IgD-negative memory B cell (primary cell): ENCODE measurements at regions not wholly inside any gene's neighbourhood (a gene's known extent, or its start where the extent isn't known, plus 50 kb on each side); places are given as distances from the start of the nearest gene placed in this dataset.
A peak's percentile ranks its signal among the peaks of the same experiment; 100 is the strongest.

Experiments used
- H3K27ac Mint-ChIP-seq, 3 donors: one replicate each; pipeline ENCODE4 v1.8.0; 2020 to 2022; ENCODE audit warnings: mild to moderate bottlenecking in 3 of 3, mixed read lengths in 3 of 3, moderate library complexity in 1 of 3
- H3K27me3 Mint-ChIP-seq: one replicate; pipeline ENCODE4 v1.8.0; 2021; ENCODE audit warnings: mixed read lengths
- H3K36me3 Mint-ChIP-seq: one replicate; pipeline ENCODE4 v1.8.0; 2020; ENCODE audit warnings: mild to moderate bottlenecking, mixed read lengths
- H3K4me1 Mint-ChIP-seq, 3 donors: one replicate each; pipeline ENCODE4 v1.8.0; 2020 to 2022; ENCODE audit warnings: mixed read lengths in 3 of 3, mild to moderate bottlenecking in 1 of 3
- H3K4me3 Mint-ChIP-seq, 4 donors: one replicate each; pipeline ENCODE4 v1.8.0; 2020 to 2022; ENCODE audit warnings: mild to moderate bottlenecking in 4 of 4, mixed read lengths in 4 of 4, moderate library complexity in 3 of 4
- H3K9me3 Mint-ChIP-seq, 3 donors: one replicate each; pipeline ENCODE4 v1.8.0; 2020 to 2021; ENCODE audit warnings: mixed read lengths in 3 of 3, mild to moderate bottlenecking in 1 of 3

DNA sequence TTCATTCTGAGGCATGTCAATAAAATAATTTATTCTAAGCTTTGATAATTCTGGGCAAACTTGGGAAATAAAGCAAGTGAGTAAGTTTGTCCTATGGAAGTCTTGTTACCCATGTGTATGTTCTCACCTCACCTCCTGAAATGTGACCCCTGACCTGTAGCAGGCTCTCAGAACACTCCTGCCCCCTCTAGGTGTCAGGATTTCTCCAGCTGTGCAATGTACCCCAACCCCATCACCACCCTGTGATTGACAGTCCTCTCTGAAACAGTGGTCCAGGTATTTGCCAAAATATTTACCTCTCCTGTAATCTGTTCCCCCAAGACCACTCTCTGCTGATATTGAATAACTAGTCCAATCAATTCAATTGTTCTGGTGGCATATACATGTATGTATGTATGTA lies 122.6 kb upstream of the PTER start:
- H3K9me3 Mint-ChIP-seq, result peaks cover 0 to 10% (median 4%) of the 10 kb centered on the region in 3 donors

DNA sequence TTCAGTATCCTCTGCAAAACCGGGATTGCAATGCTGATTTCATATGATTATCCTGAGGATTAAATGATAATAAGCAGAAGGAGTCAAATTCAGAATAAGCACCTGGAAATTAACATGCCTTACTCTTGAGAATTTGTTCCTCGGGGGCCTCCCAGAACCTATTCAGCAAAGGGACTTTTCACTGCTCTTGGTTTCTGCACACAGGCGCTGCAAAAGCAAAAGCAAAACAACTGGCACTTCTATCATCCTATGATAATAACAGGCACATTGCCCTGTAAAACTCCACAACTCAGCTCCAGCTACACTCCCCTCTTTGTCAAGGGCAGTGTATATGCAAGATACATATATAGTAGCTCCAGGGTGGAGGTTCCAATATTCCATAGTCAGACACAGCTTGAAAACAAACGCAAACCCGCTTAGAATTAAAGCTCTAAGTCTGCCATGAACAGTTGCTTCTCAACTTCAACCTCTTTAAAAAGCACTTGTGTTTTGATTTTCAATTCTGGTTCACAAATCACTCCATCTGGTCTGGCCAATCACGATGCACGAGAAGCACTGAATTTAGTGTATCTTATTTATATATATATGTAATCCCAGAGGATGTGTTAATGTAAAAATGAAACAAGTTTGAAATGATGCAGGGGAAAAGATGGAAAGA lies 119.9 kb upstream of the PTER start:
- peaks cover 3% of the 10 kb centered on the region for H3K36me3 Mint-ChIP-seq
- no peak overlapping the region for H3K27ac Mint-ChIP-seq
- H3K9me3 Mint-ChIP-seq, result no peaks in the 10 kb centered on the region
- peaks cover 1% of the 10 kb centered on the region for H3K27me3 Mint-ChIP-seq
- peaks cover 0 to 1% (median 0%) of the 10 kb centered on the region in 3 donors for H3K4me1 Mint-ChIP-seq
- H3K4me3 Mint-ChIP-seq, result no peak overlapping the region

More for the DNA sequence above, 122.6 kb upstream of the PTER start:
- Mint-ChIP-seq H3K4me1 (no peaks in the 10 kb centered on the region), H3K4me3 (no peak overlapping the region), H3K36me3 (peaks cover 6% of the 10 kb centered on the region), H3K27me3 (peaks cover 1% of the 10 kb centered on the region), H3K27ac (no peak overlapping the region)

DNA sequence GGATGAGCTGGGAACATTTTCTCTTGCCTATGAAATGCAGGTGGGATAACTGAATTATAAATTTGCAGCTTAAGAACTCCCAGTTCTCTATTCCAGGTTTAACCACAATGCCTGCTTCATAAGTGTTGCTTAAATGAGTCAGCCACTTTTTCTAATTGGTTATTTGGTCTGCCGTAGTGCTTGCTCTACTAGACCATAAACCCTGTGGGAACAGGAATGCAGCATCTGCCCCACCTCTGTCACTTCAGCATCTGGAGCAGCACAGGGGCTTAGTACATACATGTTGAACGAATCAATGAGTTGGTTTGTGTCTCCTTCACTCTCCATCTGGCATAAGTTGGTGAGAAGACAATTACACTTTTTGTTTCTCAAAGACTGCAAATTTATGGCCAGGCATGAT lies 95.2 kb upstream of the PTER start:
- H3K36me3 Mint-ChIP-seq, result no peaks in the 10 kb centered on the region
- no peaks in the 10 kb centered on the region for H3K4me1 Mint-ChIP-seq
- H3K9me3 Mint-ChIP-seq, result peaks cover 0 to 6% (median 5%) of the 10 kb centered on the region in 3 donors
- peaks cover 4% of the 10 kb centered on the region for H3K27me3 Mint-ChIP-seq
- no peak overlapping the region for H3K27ac Mint-ChIP-seq
- no peak overlapping the region for H3K4me3 Mint-ChIP-seq

DNA sequence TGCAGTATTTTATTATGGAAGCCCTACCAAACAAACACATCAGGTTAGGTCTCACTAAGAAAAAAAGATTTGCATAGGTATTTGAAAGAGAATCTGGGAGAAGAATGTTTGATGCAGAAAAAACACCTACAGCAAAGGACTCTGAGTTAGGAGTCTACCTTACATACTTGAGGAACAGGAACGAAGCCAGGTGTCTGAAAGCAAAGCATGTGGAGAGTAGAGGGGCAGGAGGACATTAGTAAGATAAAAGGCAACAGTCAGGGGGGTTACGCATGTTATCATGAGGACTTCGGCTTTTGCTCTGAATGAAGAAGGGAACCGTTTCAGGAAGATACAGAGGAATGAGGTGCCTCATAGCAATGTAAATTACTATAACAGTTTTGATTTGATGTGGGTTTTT lies 87.9 kb upstream of the PTER start:
- no peak overlapping the region for H3K4me3 Mint-ChIP-seq
- H3K36me3 Mint-ChIP-seq, result no peaks in the 10 kb centered on the region
- peaks cover 5% of the 10 kb centered on the region for H3K27me3 Mint-ChIP-seq
- no peak overlapping the region for H3K27ac Mint-ChIP-seq
- no peaks in the 10 kb centered on the region for H3K4me1 Mint-ChIP-seq
- H3K9me3 Mint-ChIP-seq, result peaks cover 0 to 6% (median 0%) of the 10 kb centered on the region in 3 donors

DNA sequence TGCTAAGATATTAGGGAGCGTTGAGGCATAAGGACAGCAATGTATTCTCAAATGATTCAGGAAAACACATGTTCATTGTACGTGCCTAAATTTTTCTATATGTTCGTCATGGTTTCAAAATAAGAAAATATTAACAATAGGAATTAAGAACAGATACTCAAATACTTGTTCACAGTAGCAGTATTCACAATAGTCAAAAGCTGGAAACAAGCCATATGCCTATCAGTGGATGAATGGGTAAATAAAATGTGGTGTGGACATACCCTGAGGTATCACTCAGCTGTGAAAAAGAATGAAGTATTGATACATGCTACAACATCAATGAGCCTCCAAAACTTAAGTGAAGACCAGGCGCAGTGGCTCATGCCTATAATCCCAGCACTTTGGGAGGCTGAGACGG lies 84.7 kb upstream of the PTER start:
- Mint-ChIP-seq H3K9me3 (peaks cover 0 to 6% (median 1%) of the 10 kb centered on the region in 3 donors), H3K4me3 (no peak overlapping the region), H3K27ac (no peak overlapping the region), H3K4me1 (no peaks in the 10 kb centered on the region), H3K36me3 (peaks cover under 1% of the 10 kb centered on the region), H3K27me3 (peaks cover 5% of the 10 kb centered on the region)

DNA sequence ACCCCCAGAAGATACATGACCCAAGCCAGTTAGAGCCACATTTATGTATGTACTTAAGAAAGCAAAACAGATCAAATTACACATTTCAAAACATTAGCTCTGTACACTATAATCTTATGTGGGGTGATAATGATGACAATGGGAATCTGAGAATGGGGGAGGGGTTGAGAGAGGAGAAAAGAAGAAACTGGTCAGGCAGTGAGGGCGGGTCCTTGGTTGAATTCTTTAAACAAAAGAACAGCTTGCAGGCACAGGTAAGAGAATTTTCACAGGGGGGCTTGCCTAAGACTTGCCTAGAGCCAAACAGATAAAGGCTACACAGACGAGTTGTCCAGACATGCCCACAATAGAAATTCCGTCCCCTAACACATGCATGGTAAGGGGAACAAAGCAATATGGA lies 76.8 kb upstream of the PTER start:
- H3K27me3 Mint-ChIP-seq, result peaks cover 3% of the 10 kb centered on the region
- peaks cover 2% of the 10 kb centered on the region for H3K36me3 Mint-ChIP-seq
- H3K27ac Mint-ChIP-seq, result no peak overlapping the region
- H3K4me1 Mint-ChIP-seq, result no peaks in the 10 kb centered on the region
- H3K4me3 Mint-ChIP-seq, result no peak overlapping the region
- H3K9me3 Mint-ChIP-seq, result peaks cover 0 to 7% (median 2%) of the 10 kb centered on the region in 3 donors

DNA sequence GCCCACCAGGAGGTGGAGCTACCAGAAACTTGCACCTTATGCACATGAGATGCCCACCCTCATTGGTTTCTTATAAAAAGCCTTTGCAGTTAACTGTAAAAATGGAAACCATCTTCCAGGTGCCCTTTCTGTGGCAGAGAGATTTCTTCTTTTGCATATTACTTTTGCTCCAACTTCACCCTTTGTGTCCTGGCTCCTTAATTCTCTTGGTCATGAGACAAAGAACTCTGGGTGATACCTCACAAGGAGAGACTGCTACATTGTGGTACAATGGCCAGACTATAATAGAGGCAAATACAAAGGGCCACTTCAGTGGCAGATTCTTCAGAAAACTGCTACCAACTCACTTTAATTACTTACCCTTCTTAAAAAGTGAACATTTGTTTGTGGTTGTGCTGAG lies 76.4 kb upstream of the PTER start:
- no peak overlapping the region for H3K27ac Mint-ChIP-seq

DNA sequence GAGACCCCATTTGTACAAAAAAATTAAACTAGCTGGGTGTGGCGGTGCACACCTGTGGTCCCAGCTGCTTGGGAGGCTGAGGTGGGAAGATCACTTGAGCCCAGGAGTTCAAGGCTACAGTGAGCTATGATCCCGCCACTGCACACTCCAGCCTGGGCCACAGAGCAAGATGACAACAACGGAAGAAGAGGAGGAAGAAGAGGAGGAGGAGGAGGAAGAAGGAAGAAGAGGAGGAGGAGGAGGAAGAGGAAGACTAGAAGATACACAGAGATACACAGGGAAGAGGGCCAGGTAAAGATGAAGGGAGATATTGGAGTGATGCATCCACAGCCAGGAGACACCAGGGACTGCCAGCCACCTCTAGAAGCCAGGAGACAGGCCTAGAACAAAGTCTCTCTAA lies 75.7 kb upstream of the PTER start:
- Mint-ChIP-seq H3K36me3 (peaks cover 2% of the 10 kb centered on the region), H3K9me3 (peaks cover 0 to 9% (median 2%) of the 10 kb centered on the region in 3 donors), H3K4me1 (no peaks in the 10 kb centered on the region), H3K27me3 (peaks cover 3% of the 10 kb centered on the region), H3K4me3 (no peak overlapping the region), H3K27ac (no peak overlapping the region)

More for the DNA sequence above, 76.4 kb upstream of the PTER start:
- Mint-ChIP-seq H3K4me3 (no peak overlapping the region), H3K27me3 (peaks cover 3% of the 10 kb centered on the region), H3K36me3 (peaks cover 2% of the 10 kb centered on the region), H3K4me1 (no peaks in the 10 kb centered on the region), H3K9me3 (peaks cover 0 to 9% (median 2%) of the 10 kb centered on the region in 3 donors)

DNA sequence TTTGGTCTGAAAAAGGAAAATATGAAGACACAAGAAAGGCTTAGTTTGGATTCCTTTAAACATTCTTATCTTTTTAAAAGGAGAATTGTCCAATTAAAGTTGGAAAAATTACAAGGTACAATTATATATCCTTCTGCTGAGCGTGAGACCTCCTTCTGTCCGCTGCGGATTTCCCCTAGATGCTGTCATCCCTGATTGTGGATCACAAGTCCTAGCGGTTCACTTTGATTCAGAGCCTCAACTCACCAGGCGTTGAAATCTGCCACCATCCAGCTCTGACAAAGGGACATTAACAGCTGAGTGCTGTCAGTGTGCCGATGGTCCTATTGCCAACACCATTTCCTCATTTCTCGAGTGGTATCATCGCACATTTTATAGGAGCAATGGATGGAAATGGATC lies 73.1 kb upstream of the PTER start:
- H3K27ac Mint-ChIP-seq, result no peak overlapping the region

DNA sequence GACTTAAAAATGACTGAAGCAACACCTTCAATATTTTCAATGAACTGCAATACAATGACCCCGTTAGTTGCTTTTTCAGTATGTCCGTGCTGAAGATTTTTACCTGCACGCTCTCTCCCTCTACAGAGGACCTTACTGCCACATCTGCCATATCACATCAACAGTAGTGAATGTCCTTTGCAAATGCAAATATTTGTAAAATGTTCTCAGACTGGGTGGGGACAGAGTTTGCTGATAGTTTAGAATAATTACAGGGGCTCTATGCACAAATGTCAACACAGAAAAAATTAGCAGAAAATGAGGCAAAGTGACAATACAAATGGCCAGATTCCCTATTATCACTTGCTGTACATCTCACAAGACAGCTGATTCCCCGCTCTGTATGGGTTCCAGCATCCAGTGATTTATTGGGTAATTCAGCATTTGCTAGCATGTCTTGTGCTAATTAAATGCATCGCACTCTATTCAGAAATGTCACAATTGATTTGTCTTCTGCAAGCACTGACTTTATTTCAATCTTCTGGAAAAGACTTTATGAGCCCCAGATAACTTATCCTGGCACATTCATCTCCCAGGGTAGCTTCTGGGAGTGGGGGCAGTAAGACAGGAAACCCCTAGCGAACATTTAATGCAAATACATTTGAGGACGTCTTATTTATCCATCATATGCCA lies 69.1 kb upstream of the PTER start:
- Mint-ChIP-seq H3K4me3 (no peak overlapping the region), H3K9me3 (peaks cover 0 to 4% (median 2%) of the 10 kb centered on the region in 3 donors), H3K27me3 (peaks cover 5% of the 10 kb centered on the region), H3K27ac (no peak overlapping the region), H3K4me1 (no peaks in the 10 kb centered on the region), H3K36me3 (peaks cover 2% of the 10 kb centered on the region)

More for the DNA sequence above, 73.1 kb upstream of the PTER start:
- Mint-ChIP-seq H3K9me3 (peaks cover 0 to 9% (median 2%) of the 10 kb centered on the region in 3 donors), H3K36me3 (peaks cover 2% of the 10 kb centered on the region), H3K4me1 (no peaks in the 10 kb centered on the region), H3K4me3 (no peak overlapping the region), H3K27me3 (peaks cover 4% of the 10 kb centered on the region)

DNA sequence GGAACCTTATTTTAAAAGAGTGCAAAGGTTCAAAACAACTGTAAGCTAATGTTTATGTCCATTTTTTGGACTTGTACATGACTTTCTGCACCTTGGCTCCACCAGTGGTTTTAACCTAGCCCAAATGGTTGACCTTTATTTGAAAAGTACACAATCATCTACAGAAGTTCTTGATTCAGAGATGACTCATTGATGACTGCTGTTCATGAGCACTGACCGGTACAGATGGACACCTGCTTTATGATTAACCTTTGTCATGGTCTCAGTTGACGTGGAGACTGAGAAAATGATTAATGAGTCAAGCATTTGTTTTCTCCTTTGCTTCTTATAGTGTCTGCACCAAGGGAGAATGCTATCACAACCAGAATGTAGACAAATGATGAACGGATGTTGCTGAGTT lies 55.7 kb upstream of the PTER start:
- Mint-ChIP-seq H3K4me3 (no peak overlapping the region), H3K27me3 (peaks cover 8% of the 10 kb centered on the region), H3K9me3 (no peaks in the 10 kb centered on the region), H3K4me1 (no peaks in the 10 kb centered on the region), H3K36me3 (peaks cover 1% of the 10 kb centered on the region), H3K27ac (peak overlapping the region in 1 of 3 donors; percentile 8)

DNA sequence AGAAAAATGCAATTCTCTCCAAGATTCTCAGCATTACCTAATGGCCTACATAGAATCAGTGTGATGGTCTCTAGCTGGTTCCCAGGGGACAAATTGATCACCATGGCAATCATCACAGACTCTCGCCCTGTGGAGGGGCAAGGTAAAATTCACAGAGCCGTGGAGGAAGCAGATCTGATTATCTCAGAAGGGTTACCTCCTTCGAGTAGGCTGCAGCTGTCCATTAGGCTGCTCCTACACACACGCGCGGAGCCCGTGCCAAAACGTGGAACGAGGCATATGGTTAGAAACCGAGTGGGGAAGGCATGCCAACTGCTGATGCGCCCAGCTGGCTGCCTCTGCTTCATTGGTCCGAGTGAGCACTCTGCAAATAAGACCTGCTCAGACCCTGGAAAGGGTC lies 52.8 kb upstream of the PTER start:
- Mint-ChIP-seq H3K27me3 (peaks cover 4% of the 10 kb centered on the region), H3K36me3 (peaks cover 1% of the 10 kb centered on the region), H3K4me1 (no peaks in the 10 kb centered on the region), H3K9me3 (no peaks in the 10 kb centered on the region), H3K4me3 (no peak overlapping the region), H3K27ac (no peak overlapping the region)

DNA sequence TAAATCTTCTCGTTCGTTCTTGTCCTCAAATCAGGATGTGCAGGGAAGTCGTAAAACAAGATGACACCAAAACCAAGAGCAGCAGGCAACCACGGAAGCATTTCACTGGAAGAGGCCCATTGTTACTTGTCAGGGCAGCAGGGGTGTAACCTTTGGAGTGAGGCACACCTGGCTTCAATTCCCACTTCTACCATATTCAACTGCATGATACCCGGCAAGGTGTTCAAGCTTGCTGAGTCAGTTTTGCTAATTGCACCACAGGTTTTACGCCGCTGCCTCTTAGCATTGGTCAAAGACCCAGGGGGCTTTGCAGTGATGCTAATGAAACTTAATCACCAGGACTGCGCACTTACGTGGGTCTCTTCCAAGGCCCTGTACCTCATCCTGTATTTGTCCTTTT lies 50.0 kb upstream of the PTER start:
- no peak overlapping the region for H3K4me3 Mint-ChIP-seq
- H3K27ac Mint-ChIP-seq, result no peak overlapping the region
- no peaks in the 10 kb centered on the region for H3K4me1 Mint-ChIP-seq

More for the DNA sequence above, 50.0 kb upstream of the PTER start:
- peaks cover under 1% of the 10 kb centered on the region for H3K27me3 Mint-ChIP-seq
- H3K36me3 Mint-ChIP-seq, result no peaks in the 10 kb centered on the region
- H3K9me3 Mint-ChIP-seq, result no peaks in the 10 kb centered on the region
